ACC112 (cell line): ENCODE measurements at regions not wholly inside any gene's neighbourhood (a gene's known extent, or its start where the extent isn't known, plus 50 kb on each side); places are given as distances from the start of the nearest gene placed in this dataset.

Experiments used
- H2AFZ ChIP-seq: fragments of 200-600 bp; sonication (generic); one replicate; pipeline ENCODE4 v1.6.0; 2017; ENCODE audit warnings: antibody characterized with exemption, low read length; ENCODE audit not compliant: unreplicated experiment
- H3K27ac ChIP-seq: fragments of 200-600 bp; sonication (generic); 2 replicates; pipeline ENCODE4 v1.5.1; 2014; ENCODE audit warnings: low read depth, mild to moderate bottlenecking, antibody characterized with exemption, low read length, moderate library complexity
- H3K27me3 ChIP-seq: fragments of 200-600 bp; sonication (generic); 2 replicates; pipeline ENCODE4 v1.6.1; 2014; ENCODE audit warnings: mild to moderate bottlenecking, antibody characterized with exemption, low read length, moderate library complexity, mixed read lengths; ENCODE audit not compliant: insufficient read depth
- H3K36me3 ChIP-seq: fragments of 200-600 bp; sonication (generic); 2 replicates; pipeline ENCODE4 v1.6.1; 2016; ENCODE audit warnings: mild to moderate bottlenecking, antibody characterized with exemption, low read length, moderate library complexity, mixed read lengths; ENCODE audit not compliant: insufficient read depth
- H3K4me1 ChIP-seq: fragments of 200-600 bp; sonication (generic); one replicate; pipeline ENCODE4 v1.6.1; 2016; ENCODE audit warnings: low read length, mixed read lengths; ENCODE audit not compliant: insufficient read depth, unreplicated experiment, control insufficient read depth
- H3K4me3 ChIP-seq: fragments of 200-600 bp; sonication (generic); 2 replicates; pipeline ENCODE4 v1.5.1; 2014; ENCODE audit warnings: mild to moderate bottlenecking, low read depth, low read length
- H3K79me2 ChIP-seq: fragments of 200-600 bp; sonication (generic); one replicate; pipeline ENCODE4 v1.6.0; 2016; ENCODE audit warnings: low read length; ENCODE audit not compliant: control insufficient read depth, unreplicated experiment, insufficient read depth

DNA sequence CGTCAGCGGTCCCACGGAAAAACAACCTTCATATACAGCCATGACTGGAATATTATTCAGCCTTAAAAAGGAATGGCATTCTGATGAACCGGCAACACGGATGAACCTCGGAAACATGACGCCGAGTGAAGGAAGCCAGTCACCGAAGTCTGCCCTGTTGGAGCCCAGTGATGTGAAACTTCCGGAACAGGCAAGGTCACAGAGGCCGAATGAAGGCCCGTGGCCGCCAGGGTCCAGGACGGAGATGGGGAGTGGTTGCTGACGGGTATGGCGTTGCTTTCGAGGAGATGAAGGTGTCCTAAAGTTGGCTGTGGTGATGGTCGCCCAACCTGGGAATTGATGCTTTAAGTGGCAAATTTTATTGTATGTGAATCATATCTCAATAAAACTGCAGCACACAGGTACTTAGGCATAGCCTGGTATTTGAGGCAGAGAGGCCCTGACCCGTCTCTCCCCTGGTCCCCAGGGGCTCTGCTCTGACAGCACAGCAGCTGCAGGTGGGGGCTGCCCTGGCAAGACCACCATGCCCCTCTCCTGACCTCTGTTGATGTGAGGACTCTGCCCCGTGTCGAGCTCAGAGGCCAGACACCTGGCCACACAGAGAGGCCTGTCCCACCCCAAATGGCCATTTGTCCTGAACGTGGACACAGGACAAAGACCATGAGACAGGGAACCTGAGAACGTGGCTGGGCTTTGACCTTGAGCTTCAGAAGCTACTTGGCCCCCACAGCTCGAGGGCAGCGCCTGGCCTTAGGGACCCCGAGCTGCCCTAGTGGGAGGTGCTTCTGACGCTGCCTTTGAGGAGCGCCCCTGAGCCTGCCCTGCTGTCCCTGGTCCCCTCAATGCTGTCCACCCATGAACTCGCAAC lies 1090.8 kb downstream of the BRD1 start:
- H3K36me3 ChIP-seq = no peaks in the 10 kb centered on the region
- no peaks in the 10 kb centered on the region for H3K27me3 ChIP-seq
- no peak overlapping the region for H2AFZ ChIP-seq
- H3K4me1 ChIP-seq = no peaks in the 10 kb centered on the region
- no peak overlapping the region for H3K27ac ChIP-seq
- H3K4me3 ChIP-seq = no peak overlapping the region
- H3K79me2 ChIP-seq = no peaks in the 10 kb centered on the region

DNA sequence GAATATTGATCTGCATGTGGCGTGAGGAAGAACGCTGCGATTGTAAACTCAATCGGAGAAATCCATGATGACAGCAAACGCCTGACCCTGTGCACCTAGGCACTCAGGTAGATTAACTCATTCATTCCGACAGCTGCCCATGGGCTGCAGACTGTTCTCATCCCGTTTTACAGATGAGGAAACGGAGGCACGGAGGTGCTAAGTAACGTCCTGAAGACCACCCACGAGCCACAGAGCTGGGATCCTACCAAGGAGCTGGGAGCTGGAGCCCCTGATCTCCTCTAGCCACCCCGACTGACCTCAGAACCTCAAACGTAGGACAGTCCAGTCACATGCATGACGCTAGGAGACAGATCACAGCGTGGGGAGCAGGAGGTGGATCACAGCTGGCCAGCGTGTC lies 1092.7 kb downstream of the BRD1 start:
- Histone ChIP-seq H3K79me2 (no peaks in the 10 kb centered on the region), H3K36me3 (no peaks in the 10 kb centered on the region), H3K27ac (no peak overlapping the region), H3K4me3 (no peak overlapping the region), H3K4me1 (no peaks in the 10 kb centered on the region), H3K27me3 (no peaks in the 10 kb centered on the region), H2AFZ (no peak overlapping the region)

DNA sequence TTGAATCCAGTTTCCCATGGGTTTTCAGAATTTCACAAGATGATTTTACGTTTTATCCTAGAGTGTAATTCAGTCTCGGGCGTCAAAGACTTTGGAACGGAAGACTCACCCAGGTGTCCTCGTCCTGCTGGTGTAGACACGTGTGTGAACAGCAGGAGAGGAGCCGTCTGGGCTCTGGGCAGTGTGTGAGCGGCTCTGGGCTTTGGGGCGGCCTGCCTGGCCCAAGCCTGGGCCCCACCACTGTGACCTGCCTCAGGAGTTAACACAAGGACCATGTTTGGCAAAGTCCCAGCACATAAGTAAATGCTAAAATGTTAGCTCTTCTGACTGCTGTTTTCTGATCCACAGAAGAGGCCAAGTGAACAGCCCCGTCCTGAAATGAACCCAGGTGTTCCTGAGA lies 1093.3 kb downstream of the BRD1 start:
- Histone ChIP-seq H2AFZ (no peak overlapping the region), H3K27ac (no peak overlapping the region), H3K27me3 (no peaks in the 10 kb centered on the region), H3K79me2 (no peaks in the 10 kb centered on the region), H3K36me3 (no peaks in the 10 kb centered on the region), H3K4me1 (no peaks in the 10 kb centered on the region), H3K4me3 (no peak overlapping the region)

DNA sequence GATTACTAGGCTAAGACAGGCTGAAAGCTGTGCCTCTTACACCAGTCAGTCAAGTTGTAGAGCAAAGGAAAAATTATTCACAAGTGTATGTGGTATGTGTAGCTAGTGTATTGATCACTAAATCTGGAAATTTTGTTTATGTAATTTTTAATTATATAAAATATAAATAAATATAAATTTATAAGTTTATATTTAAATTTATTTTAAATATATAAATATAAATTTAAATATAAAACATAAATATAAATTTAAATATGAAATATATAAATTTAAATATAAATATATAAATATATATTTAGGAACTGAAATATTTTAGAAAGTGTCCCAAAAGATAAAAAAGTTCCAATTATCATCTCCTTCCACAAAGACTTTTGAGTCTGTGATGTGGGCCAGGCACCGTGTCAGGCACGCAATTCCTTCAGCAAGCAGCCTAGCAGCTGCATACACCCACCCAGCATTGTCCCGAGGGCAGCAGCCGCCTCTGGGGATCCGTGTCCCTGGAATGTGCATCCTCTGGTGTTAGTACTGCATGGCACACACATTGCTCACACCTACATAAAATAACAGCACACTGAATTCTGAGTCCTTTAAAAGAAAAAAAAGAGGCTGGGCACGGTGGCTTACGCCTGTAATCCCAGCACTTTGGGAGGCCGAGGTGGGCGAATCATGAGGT lies 1098.0 kb downstream of the BRD1 start:
- Histone ChIP-seq H3K79me2 (no peaks in the 10 kb centered on the region), H3K27ac (no peak overlapping the region), H3K27me3 (no peaks in the 10 kb centered on the region), H3K36me3 (no peaks in the 10 kb centered on the region), H3K4me1 (no peaks in the 10 kb centered on the region), H2AFZ (no peak overlapping the region), H3K4me3 (no peak overlapping the region)

DNA sequence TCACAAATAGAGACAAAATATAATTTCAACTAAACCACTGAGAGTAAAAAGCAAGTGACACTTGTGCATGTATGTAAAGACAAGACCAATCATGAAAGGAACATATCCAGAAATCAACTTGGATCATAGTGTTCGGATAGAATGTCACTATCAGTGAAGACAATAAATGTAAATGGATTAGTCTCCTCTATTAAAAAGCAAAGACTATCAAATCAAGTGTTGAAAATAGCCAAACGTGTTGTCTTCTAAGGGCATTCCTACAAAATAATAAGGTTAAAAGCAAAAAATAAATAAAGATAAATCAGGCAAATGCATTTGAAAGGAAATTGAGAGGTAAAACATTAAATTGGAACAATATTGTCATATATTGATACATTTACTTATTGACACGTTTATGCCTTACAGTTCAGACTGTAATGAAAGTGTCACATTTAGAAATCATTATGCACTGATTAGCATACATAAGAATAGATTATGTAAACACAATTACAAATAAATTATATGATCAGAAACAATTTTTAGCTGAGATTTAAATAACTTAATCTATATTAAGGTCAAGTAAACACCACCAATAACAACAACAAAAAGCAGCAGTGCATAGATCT lies 1100.1 kb downstream of the BRD1 start:
- Histone ChIP-seq H3K79me2 (no peaks in the 10 kb centered on the region), H3K4me1 (no peaks in the 10 kb centered on the region), H3K36me3 (no peaks in the 10 kb centered on the region), H2AFZ (no peak overlapping the region), H3K27me3 (no peaks in the 10 kb centered on the region), H3K4me3 (no peak overlapping the region), H3K27ac (no peak overlapping the region)

DNA sequence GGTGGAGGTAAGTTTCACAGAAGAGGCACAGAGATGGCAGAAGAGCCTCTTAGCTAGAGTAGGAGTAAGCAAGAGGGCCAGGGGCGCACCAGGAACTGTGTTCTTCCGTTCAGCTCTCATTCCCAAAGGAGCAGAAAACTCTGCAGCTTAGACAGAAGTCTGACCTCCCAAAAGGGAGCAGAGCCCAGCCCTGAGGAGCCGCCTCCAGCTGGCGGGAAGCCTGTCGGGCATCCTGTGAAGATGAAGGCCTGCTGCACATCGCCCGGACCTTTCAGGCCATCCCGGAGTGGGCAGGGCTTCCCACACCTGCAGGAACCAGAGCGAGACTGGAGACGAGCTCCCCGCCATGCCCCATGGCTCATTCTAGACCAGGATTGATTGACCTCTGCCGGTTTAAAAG lies 1102.8 kb downstream of the BRD1 start:
- no peaks in the 10 kb centered on the region for H3K4me1 ChIP-seq
- no peak overlapping the region for H3K4me3 ChIP-seq
- no peak overlapping the region for H3K27ac ChIP-seq
- H2AFZ ChIP-seq = no peak overlapping the region
- no peaks in the 10 kb centered on the region for H3K36me3 ChIP-seq
- no peaks in the 10 kb centered on the region for H3K79me2 ChIP-seq
- no peaks in the 10 kb centered on the region for H3K27me3 ChIP-seq

DNA sequence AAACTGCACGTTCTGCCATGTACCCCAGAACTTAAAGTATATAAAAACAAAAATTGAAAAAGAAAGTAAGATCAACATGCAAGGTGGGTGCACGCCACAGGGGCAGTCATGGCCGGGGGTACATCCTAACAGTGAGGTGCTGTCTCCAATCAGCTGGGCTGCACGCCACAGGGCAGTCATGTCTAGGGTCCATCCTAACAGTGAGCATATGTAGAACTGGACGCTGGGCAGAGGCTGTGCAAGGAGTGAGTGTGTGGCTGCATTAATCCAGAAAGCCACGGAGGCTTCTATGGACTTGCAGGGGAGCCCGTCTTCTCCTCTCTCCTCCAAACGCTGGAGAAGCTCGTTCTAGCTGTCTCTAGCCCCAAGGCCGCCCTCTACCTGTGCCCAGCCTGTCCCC lies 1105.0 kb downstream of the BRD1 start:
- Histone ChIP-seq H3K27me3 (no peaks in the 10 kb centered on the region), H3K36me3 (no peaks in the 10 kb centered on the region), H3K27ac (no peak overlapping the region), H3K4me1 (no peaks in the 10 kb centered on the region), H3K4me3 (no peak overlapping the region), H3K79me2 (no peaks in the 10 kb centered on the region), H2AFZ (no peak overlapping the region)

DNA sequence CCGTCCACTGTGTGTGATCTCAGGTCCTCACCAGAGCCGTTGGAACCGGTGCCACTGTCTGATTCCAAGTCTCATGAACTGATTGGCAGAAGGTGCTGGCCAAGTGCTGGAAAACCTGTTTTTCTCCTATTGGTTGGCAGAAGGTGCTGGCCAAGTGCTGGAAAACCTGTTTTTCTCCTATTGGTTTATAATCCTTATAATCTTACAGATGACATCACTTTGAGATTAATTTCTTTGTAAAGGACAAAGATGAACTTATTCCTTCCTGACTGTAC lies 1106.3 kb downstream of the BRD1 start:
- Histone ChIP-seq H3K79me2 (no peaks in the 10 kb centered on the region), H3K27ac (no peak overlapping the region), H2AFZ (no peak overlapping the region)

DNA sequence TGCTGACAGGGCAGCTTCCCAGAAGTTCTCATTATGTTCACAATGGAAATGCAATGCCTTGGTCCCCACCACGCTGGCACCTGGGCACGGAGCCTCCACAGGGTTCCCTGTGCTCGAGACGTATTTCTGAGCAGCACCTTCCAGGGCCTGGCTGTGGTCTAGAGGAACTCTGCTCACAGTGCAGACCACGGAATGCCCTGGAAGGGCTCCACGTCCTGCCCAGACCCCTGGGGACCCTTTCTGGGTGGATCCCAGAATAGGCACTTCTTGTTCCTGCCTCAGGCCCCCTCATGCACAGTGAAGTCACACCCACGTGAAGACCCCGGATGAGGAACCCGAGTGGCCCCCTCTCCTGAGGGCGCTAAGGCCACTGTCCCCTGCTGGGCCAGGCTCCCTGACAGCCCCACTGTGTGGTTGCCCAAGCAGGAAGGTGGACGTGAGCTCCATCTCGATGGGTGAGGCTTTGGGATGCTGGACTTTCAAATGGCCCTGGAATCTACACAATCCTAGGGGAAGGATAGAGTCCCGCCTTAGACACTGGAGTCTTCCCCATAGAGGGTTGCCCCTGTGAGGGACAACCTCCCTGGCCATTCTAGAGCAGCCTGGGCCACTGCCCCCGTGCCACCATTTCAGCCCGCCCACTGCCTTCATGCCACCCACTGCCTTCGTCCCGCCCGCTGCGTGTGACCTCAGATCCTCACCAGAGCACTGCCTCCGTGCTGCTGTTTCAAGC lies 1106.8 kb downstream of the BRD1 start:
- Histone ChIP-seq H3K36me3 (no peaks in the 10 kb centered on the region), H3K27me3 (no peaks in the 10 kb centered on the region), H3K4me1 (no peaks in the 10 kb centered on the region), H3K4me3 (no peak overlapping the region), H3K27ac (no peak overlapping the region), H2AFZ (no peak overlapping the region), H3K79me2 (no peaks in the 10 kb centered on the region)

More for the DNA sequence above, 1106.3 kb downstream of the BRD1 start:
- no peaks in the 10 kb centered on the region for H3K36me3 ChIP-seq
- no peaks in the 10 kb centered on the region for H3K4me1 ChIP-seq
- no peak overlapping the region for H3K4me3 ChIP-seq
- H3K27me3 ChIP-seq = no peaks in the 10 kb centered on the region

DNA sequence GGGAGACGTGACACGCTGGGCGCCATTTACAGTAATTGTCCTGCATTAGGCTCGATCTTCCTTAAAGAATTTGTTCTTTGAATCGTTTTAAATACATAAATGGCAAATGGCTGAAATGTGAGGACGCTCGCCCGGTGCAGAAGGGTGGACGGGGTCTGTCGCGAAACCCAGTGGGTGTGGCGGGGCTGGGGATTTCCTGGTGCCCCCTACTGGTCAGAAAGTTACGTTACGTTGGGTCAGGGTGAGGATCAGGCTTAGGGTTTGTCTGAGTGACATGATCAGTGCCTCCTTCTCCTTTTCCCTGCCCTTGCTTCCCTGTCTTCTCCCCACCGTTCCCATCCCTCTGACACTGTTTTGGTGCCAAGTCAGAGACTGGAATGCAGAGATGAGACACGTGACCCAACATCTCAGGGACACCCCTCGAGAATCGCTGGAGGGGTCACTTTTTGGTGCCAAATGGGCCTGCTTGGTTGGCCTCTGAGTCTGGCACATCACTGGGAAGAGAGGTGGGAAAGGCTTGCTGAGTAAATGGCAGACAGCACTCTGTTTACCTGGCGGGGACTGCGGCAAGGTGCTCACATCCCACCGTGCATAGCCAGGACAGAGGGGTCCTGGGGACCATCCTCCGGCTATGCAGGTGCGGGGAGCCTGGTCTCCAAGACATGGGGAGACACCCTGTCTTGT lies 1107.6 kb downstream of the BRD1 start:
- H3K4me1 ChIP-seq = no peaks in the 10 kb centered on the region
- no peaks in the 10 kb centered on the region for H3K27me3 ChIP-seq
- no peaks in the 10 kb centered on the region for H3K79me2 ChIP-seq
- H3K27ac ChIP-seq = no peak overlapping the region
- no peaks in the 10 kb centered on the region for H3K36me3 ChIP-seq
- H3K4me3 ChIP-seq = no peak overlapping the region
- no peak overlapping the region for H2AFZ ChIP-seq
